ENCODE measurements at regions not wholly inside any gene's neighbourhood (a gene's known extent, or its start where the extent isn't known, plus 50 kb on each side); places are given as distances from the start of the nearest gene placed in this dataset.
A peak's percentile ranks its signal among the peaks of the same experiment; 100 is the strongest.

GRCh38 chr5:54889826-54890225 lies 95.6 kb downstream of the ESM1 start:
- peaks cover 26% of the 10 kb centered on the region for H3K4me1 ChIP-seq (replicated peaks; ENCODE audit: insufficient read depth)
- H3K27ac ChIP-seq, result 0 out of 2 replicates have a peak overlapping the region, but pooled peaks have one; percentile 24
- BruUV-seq (replicated peaks), result no TSS peak
- no peaks in the 10 kb centered on the region for H3K27me3 ChIP-seq (ENCODE audit: insufficient read depth, low read depth)
- TF ChIP-seq EZH2 (IDR thresholded peaks at IDR 0.05; ENCODE audit: low read depth), result no peak
- no peak for TF ChIP-seq CTCF (conservative IDR thresholded peaks at IDR 0.05)
- 0 out of 2 replicates have a peak, but pooled peaks cover 7% of the 10 kb centered on the region for H3K9me2 ChIP-seq (ENCODE audit: insufficient read depth)
- H4K20me1 ChIP-seq (ENCODE audit: insufficient read depth), result no peaks in the 10 kb centered on the region
- H3K79me2 ChIP-seq (ENCODE audit: low read depth), result no peaks in the 10 kb centered on the region
- DNase-seq, result peak; percentile 5 to 96
- H3K4me3 ChIP-seq, result no peak overlapping the region
- H3K36me3 ChIP-seq (ENCODE audit: low read depth), result no peaks in the 10 kb centered on the region
- intact Hi-C loops (cut with micrococcal nuclease; ENCODE audit: unreplicated experiment), result loop anchor here (10.0 kb wide), 1 partner anchor 645 kb away; no protein-coding TSS in a partner anchor
- H3F3A ChIP-seq (ENCODE audit: insufficient read depth, low read depth), result peaks cover 8% of the 10 kb centered on the region; the same call in 1 of the 2 replicates
- ChIA-PET POLR2A (ENCODE audit: unreplicated experiment) (no interaction called here), CTCF (no interaction called here)
- H2AFZ ChIP-seq, result no peak overlapping the region
- H3K4me2 ChIP-seq, result peak overlapping the region; percentile 45
- no peaks in the 10 kb centered on the region for H3K9me3 ChIP-seq (ENCODE audit: insufficient read depth, low read depth)

DNA sequence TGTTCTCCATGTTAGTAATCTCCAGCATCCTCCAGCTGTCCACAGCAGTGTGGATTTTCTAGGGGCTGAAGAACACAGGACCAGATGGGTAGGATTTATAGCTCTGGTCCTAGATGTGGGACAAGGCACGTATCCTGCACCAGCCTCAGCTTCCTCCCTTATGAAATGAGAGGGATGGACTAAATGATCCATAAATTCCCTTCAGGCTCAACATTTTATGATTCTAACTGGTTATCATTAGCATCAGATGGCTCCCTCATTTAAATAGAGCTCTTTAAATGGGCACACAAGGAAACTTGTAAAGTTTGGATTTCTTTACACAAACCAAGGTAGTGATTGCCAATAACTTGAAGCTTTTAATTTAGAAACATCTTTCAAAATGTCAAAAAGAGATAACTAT lies 97.7 kb downstream of the ESM1 start:
- H3K36me3 ChIP-seq (ENCODE audit: low read depth), result no peaks in the 10 kb centered on the region
- no peak overlapping the region for H3K4me2 ChIP-seq
- peaks cover 8% of the 10 kb centered on the region; the same call in 1 of the 2 replicates for H3F3A ChIP-seq (ENCODE audit: insufficient read depth, low read depth)
- 0 out of 2 replicates have a peak, but pooled peaks cover 7% of the 10 kb centered on the region for H3K9me2 ChIP-seq (ENCODE audit: insufficient read depth)
- H2AFZ ChIP-seq, result no peak overlapping the region; the same call in 1 of the 2 replicates
- ChIA-PET POLR2A (ENCODE audit: unreplicated experiment) (no interaction called here), CTCF (no interaction called here)
- no peaks in the 10 kb centered on the region for H3K27me3 ChIP-seq (ENCODE audit: insufficient read depth, low read depth)
- H3K4me3 ChIP-seq, result no peak overlapping the region
- TF ChIP-seq CTCF (conservative IDR thresholded peaks at IDR 0.05), result no peak
- no peak for TF ChIP-seq EZH2 (IDR thresholded peaks at IDR 0.05; ENCODE audit: low read depth)
- H3K27ac ChIP-seq, result no peak overlapping the region
- intact Hi-C loops (cut with micrococcal nuclease; ENCODE audit: unreplicated experiment), result no loop called here
- no peaks in the 10 kb centered on the region for H3K9me3 ChIP-seq (ENCODE audit: insufficient read depth, low read depth)
- H3K4me1 ChIP-seq (replicated peaks; ENCODE audit: insufficient read depth), result peaks cover 26% of the 10 kb centered on the region
- no peak for DNase-seq
- H3K79me2 ChIP-seq (ENCODE audit: low read depth), result no peaks in the 10 kb centered on the region
- H4K20me1 ChIP-seq (ENCODE audit: insufficient read depth), result no peaks in the 10 kb centered on the region
- BruUV-seq (replicated peaks), result no TSS peak

DNA sequence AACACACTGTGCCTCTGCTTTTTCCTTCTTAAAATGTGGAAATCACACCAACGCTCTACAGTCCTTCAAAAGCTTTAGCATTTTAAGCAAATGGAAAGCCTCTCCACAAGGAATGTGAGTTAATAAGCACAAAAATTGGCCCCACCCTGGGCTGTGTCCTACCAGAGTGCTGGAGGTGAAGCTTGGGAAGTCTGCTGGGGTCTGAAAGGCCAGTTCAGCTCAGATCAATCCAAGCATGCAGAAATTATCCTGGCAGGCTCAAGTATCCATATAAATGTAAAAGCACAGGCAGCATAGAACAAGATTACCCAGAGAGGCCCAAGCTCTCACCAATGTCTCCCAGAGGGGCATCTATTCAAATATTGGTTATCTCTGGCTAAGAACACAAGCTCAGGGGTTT lies 98.5 kb downstream of the ESM1 start:
- Histone ChIP-seq H3K27me3 (ENCODE audit: insufficient read depth, low read depth) (no peaks in the 10 kb centered on the region), H3F3A (ENCODE audit: insufficient read depth, low read depth) (peaks cover 8% of the 10 kb centered on the region; the same call in 1 of the 2 replicates), H3K4me2 (no peak overlapping the region), H3K4me1 (replicated peaks; ENCODE audit: insufficient read depth) (peaks cover 26% of the 10 kb centered on the region), H4K20me1 (ENCODE audit: insufficient read depth) (no peaks in the 10 kb centered on the region), H3K79me2 (ENCODE audit: low read depth) (no peaks in the 10 kb centered on the region), H3K27ac (no peak overlapping the region), H2AFZ (no peak overlapping the region), H3K4me3 (no peak overlapping the region), H3K36me3 (ENCODE audit: low read depth) (no peaks in the 10 kb centered on the region), H3K9me2 (ENCODE audit: insufficient read depth) (0 out of 2 replicates have a peak, but pooled peaks cover 7% of the 10 kb centered on the region), H3K9me3 (ENCODE audit: insufficient read depth, low read depth) (no peaks in the 10 kb centered on the region)
- no peak for DNase-seq
- TF ChIP-seq CTCF (conservative IDR thresholded peaks at IDR 0.05), result no peak
- TF ChIP-seq EZH2 (IDR thresholded peaks at IDR 0.05; ENCODE audit: low read depth), result no peak
- CTCF ChIA-PET, result no interaction called here
- intact Hi-C loops (cut with micrococcal nuclease; ENCODE audit: unreplicated experiment), result no loop called here
- no TSS peak for BruUV-seq (replicated peaks)
- POLR2A ChIA-PET (ENCODE audit: unreplicated experiment), result no interaction called here

All from PC-9 (cell line).